Suprapubic skin (tissue), 4 donors: ENCODE measurements at regions not wholly inside any gene's neighbourhood (a gene's known extent, or its start where the extent isn't known, plus 50 kb on each side); places are given as distances from the start of the nearest gene placed in this dataset.

Source experiments
- DNase-seq, 2 donors: peaks; one replicate each; pipeline ENCODE4 v3.0.0-alpha.2; 2019; ENCODE audit warnings: low spot score in 2 of 2
- H3K27ac ChIP-seq: fragments of 200-600 bp; sonication (generic); one replicate; pipeline ENCODE4 v1.5.1; 2019
- H3K27me3 ChIP-seq: fragments of 200-600 bp; sonication (generic); one replicate; pipeline ENCODE4 v1.5.1; 2019
- H3K36me3 ChIP-seq: fragments of 200-600 bp; sonication (generic); one replicate; pipeline ENCODE4 v1.5.1; 2019
- H3K4me1 ChIP-seq: fragments of 200-600 bp; sonication (generic); one replicate; pipeline ENCODE4 v1.5.1; 2019
- H3K4me3 ChIP-seq: fragments of 200-600 bp; sonication (generic); one replicate; pipeline ENCODE4 v1.5.1; 2019; ENCODE audit warnings: mild to moderate bottlenecking
- H3K9me3 ChIP-seq: fragments of 200-600 bp; sonication (generic); one replicate; pipeline ENCODE4 v1.5.1; 2019
- CTCF ChIP-seq, 2 donors: fragments of 200-600 bp in 1 of 2; fragments of 450-650 bp in 1 of 2; sonication (generic) in 1 of 2; IDR thresholded peaks; one replicate each; pipeline ENCODE4 v1.5.1; 2016 to 2019; ENCODE audit warnings: antibody characterized with exemption in 2 of 2, mild to moderate bottlenecking in 1 of 2, moderate library complexity in 1 of 2
- EP300 ChIP-seq: sonication (generic); formaldehyde crosslinking; IDR thresholded peaks from one replicate; pipeline ENCODE4 v1.6.1; 2017; ENCODE audit warnings: antibody characterized with exemption
- POLR2A ChIP-seq, 2 donors: fragments of 450-650 bp; IDR thresholded peaks; one replicate each; pipeline ENCODE4 v1.6.1; 2017; ENCODE audit warnings: antibody characterized with exemption in 2 of 2, mild to moderate bottlenecking in 2 of 2, moderate library complexity in 2 of 2
- POLR2AphosphoS5 ChIP-seq, 3 donors: sonication (generic); formaldehyde crosslinking; IDR thresholded peaks; one replicate each; pipeline ENCODE4 v1.6.1; 2017; ENCODE audit warnings: antibody characterized with exemption in 3 of 3
- WGBS: methylation state at CpG from one replicate; pipeline ENCODE4 v1.1.5; 2018; 5-methylcytosine and 5-hydroxymethylcytosine counted together

- peaks cover 77% of the 10 kb centered on the region for H3K4me1 ChIP-seq
- 51% methylated on average over 6 of the region's 6 CpGs for WGBS
- TF ChIP-seq POLR2AphosphoS5 (IDR thresholded peaks at IDR 0.05) = no peak
Measured at GRCh38 chr14:34359420-34360117, 102.5 kb downstream of the SPTSSA start.

GRCh38 chr14:34356264-34356654 is 105.8 kb downstream of the SPTSSA start:
- Histone ChIP-seq H3K36me3 (no peaks in the 10 kb centered on the region), H3K27ac (peak overlapping the region; percentile 63), H3K27me3 (no peaks in the 10 kb centered on the region), H3K4me3 (no peak overlapping the region), H3K4me1 (peaks cover 62% of the 10 kb centered on the region), H3K9me3 (no peaks in the 10 kb centered on the region)
- 51% methylated on average over 4 of the region's 4 CpGs for WGBS
- TF ChIP-seq CTCF (IDR thresholded peaks at IDR 0.05) = no peak
- TF ChIP-seq POLR2AphosphoS5 (IDR thresholded peaks at IDR 0.05) = peak in 1 of 3 donors; percentile 21
- TF ChIP-seq EP300 = no peak
- no peak for TF ChIP-seq POLR2A (IDR thresholded peaks at IDR 0.05)
- no peak for DNase-seq

More at GRCh38 chr14:34359420-34360117, 102.5 kb downstream of the SPTSSA start:
- no peak overlapping the region for H3K27ac ChIP-seq
- DNase-seq = no peak
- H3K27me3 ChIP-seq = no peaks in the 10 kb centered on the region
- no peaks in the 10 kb centered on the region for H3K36me3 ChIP-seq
- no peaks in the 10 kb centered on the region for H3K9me3 ChIP-seq
- no peak overlapping the region for H3K4me3 ChIP-seq

- no peaks in the 10 kb centered on the region for H3K27me3 ChIP-seq
- peak overlapping the region; percentile 63 for H3K27ac ChIP-seq
- peaks cover 56% of the 10 kb centered on the region for H3K4me1 ChIP-seq
- H3K9me3 ChIP-seq = no peaks in the 10 kb centered on the region
- WGBS = 31% methylated on average over 2 of the region's 2 CpGs
- no peaks in the 10 kb centered on the region for H3K36me3 ChIP-seq
- no peak overlapping the region for H3K4me3 ChIP-seq
- TF ChIP-seq CTCF (IDR thresholded peaks at IDR 0.05) (no peak), POLR2AphosphoS5 (IDR thresholded peaks at IDR 0.05) (peak in 1 of 3 donors; percentile 57)
- DNase-seq = no peak
Measured at GRCh38 chr14:34355584-34356263, 106.3 kb downstream of the SPTSSA start.

GRCh38 chr14:34354556-34354955 is 107.5 kb downstream of the SPTSSA start:
- TF ChIP-seq POLR2A (IDR thresholded peaks at IDR 0.05) = no peak
- TF ChIP-seq EP300 = no peak
- TF ChIP-seq CTCF (IDR thresholded peaks at IDR 0.05) = no peak
- no peak for TF ChIP-seq POLR2AphosphoS5 (IDR thresholded peaks at IDR 0.05)
- no peak overlapping the region for H3K4me3 ChIP-seq
- no peak for DNase-seq
- no peaks in the 10 kb centered on the region for H3K36me3 ChIP-seq
- 59% methylated on average over 3 of the region's 3 CpGs for WGBS
- peak overlapping the region; percentile 63 for H3K27ac ChIP-seq
- no peaks in the 10 kb centered on the region for H3K27me3 ChIP-seq
- H3K9me3 ChIP-seq = no peaks in the 10 kb centered on the region
- H3K4me1 ChIP-seq = peaks cover 53% of the 10 kb centered on the region

- Histone ChIP-seq H3K27ac (no peak overlapping the region), H3K36me3 (no peaks in the 10 kb centered on the region), H3K27me3 (no peaks in the 10 kb centered on the region), H3K4me1 (peaks cover 27% of the 10 kb centered on the region), H3K9me3 (no peaks in the 10 kb centered on the region), H3K4me3 (no peak overlapping the region)
- WGBS = 91% methylated on average over 6 of the region's 6 CpGs
- DNase-seq = no peak
- TF ChIP-seq EP300 (no peak), POLR2AphosphoS5 (IDR thresholded peaks at IDR 0.05) (no peak), POLR2A (IDR thresholded peaks at IDR 0.05) (no peak), CTCF (IDR thresholded peaks at IDR 0.05) (no peak)
Measured at GRCh38 chr14:34350903-34351302, 111.1 kb downstream of the SPTSSA start.
